IMR-90 (cell line): ENCODE measurements at regions not wholly inside any gene's neighbourhood (a gene's known extent, or its start where the extent isn't known, plus 50 kb on each side); places are given as distances from the start of the nearest gene placed in this dataset.

Source experiments
- CHD1 ChIP-seq: IDR thresholded peaks from 2 replicates; pipeline ENCODE4 v1.6.1; 2012; ENCODE audit warnings: low read depth, low read length, improper control_type of control experiment
- CTCF ChIP-seq: conservative IDR thresholded peaks from 2 replicates; pipeline ENCODE4 v1.5.1; 2012; ENCODE audit warnings: mild to moderate bottlenecking, low read depth, low read length, improper control_type of control experiment
- ELK1 ChIP-seq: fragments of 150-350 bp; IDR thresholded peaks from 2 replicates; pipeline ENCODE4 v1.6.1; 2016; ENCODE audit warnings: low read depth, mild to moderate bottlenecking, low read length, moderate library complexity, borderline replicate concordance
- MXI1 ChIP-seq: IDR thresholded peaks from 2 replicates; pipeline ENCODE4 v1.6.1; 2012; ENCODE audit warnings: low read depth, mild to moderate bottlenecking, low read length, moderate library complexity, borderline replicate concordance
- NFE2L2 ChIP-seq: fragments of 150-350 bp; IDR thresholded peaks from 2 replicates; pipeline ENCODE4 v1.6.1; 2016; ENCODE audit warnings: low read depth, mild to moderate bottlenecking, low read length
- POLR2A ChIP-seq: IDR thresholded peaks from 2 replicates; pipeline ENCODE4 v1.6.1; 2012; ENCODE audit warnings: mild to moderate bottlenecking, low read depth, low read length
- RFX5 ChIP-seq: IDR thresholded peaks from 2 replicates; pipeline ENCODE4 v1.8.0; 2012; ENCODE audit warnings: low read depth, mild to moderate bottlenecking, low read length, moderate library complexity
- USF2 ChIP-seq: fragments of 150-350 bp; IDR thresholded peaks from 2 replicates; pipeline ENCODE4 v1.6.1; 2017; ENCODE audit warnings: mild to moderate bottlenecking, antibody characterized with exemption, low read length, low read depth

GRCh38 chr4:146059151-146059550 lies 116.4 kb upstream of the LSM6 start:
- TF ChIP-seq CTCF (no peak), POLR2A (no peak), CHD1 (no peak), ELK1 (no peak), NFE2L2 (no peak), RFX5 (no peak), MXI1 (no peak), USF2 (no peak)
